Mesenchymal stem cell (in vitro differentiated cells and primary cell): ENCODE measurements at regions not wholly inside any gene's neighbourhood (a gene's known extent, or its start where the extent isn't known, plus 50 kb on each side); places are given as distances from the start of the nearest gene placed in this dataset.

ENCODE experiments used
- DNase-seq: peaks from one replicate; pipeline ENCODE4 v3.0.0-alpha.2; 2013
- H2AFZ ChIP-seq: one replicate; pipeline ENCODE4 v1.6.1; 2013; ENCODE audit warnings: low read depth, mild to moderate bottlenecking, control low read depth, inconsistent platforms, low read length, moderate library complexity
- H2AK5ac ChIP-seq: 2 replicates; pipeline ENCODE4 v1.6.1; 2013; ENCODE audit warnings: low read length, moderate library complexity, mild to moderate bottlenecking, inconsistent platforms; ENCODE audit not compliant: severe bottlenecking
- H2BK120ac ChIP-seq: one replicate; pipeline ENCODE4 v1.6.1; 2013; ENCODE audit warnings: low read depth, mild to moderate bottlenecking, inconsistent platforms, low read length, moderate library complexity
- H2BK12ac ChIP-seq, 2 experiments: one replicate each; pipeline ENCODE4 v1.6.1; 2013; ENCODE audit warnings: inconsistent platforms in 2 of 2, low read length in 2 of 2, mild to moderate bottlenecking in 2 of 2, moderate library complexity in 2 of 2, control low read depth in 1 of 2
- H2BK15ac ChIP-seq: one replicate; pipeline ENCODE4 v1.6.1; 2013; ENCODE audit warnings: mild to moderate bottlenecking, low read depth, inconsistent platforms; ENCODE audit not compliant: poor library complexity, severe bottlenecking
- H2BK5ac ChIP-seq: 2 replicates; pipeline ENCODE4 v1.6.1; 2013; ENCODE audit warnings: low read depth, mild to moderate bottlenecking, low read length, control low read depth, inconsistent platforms; ENCODE audit not compliant: poor library complexity, severe bottlenecking
- H3K14ac ChIP-seq, 2 experiments: one replicate each; pipeline ENCODE4 v1.6.1; 2013; ENCODE audit warnings: inconsistent platforms in 2 of 2, low read length in 2 of 2, control low read depth in 1 of 2, mild to moderate bottlenecking in 1 of 2, moderate library complexity in 1 of 2
- H3K18ac ChIP-seq, 2 experiments: one replicate each; pipeline ENCODE4 v1.6.1; 2013; ENCODE audit warnings: inconsistent platforms in 2 of 2, low read length in 2 of 2, control low read depth in 1 of 2, low read depth in 1 of 2, mild to moderate bottlenecking in 1 of 2
- H3K23ac ChIP-seq, 2 experiments: one replicate each; pipeline ENCODE4 v1.6.1; 2013; ENCODE audit warnings: inconsistent platforms in 2 of 2, low read length in 2 of 2, mild to moderate bottlenecking in 2 of 2, moderate library complexity in 2 of 2, control low read depth in 1 of 2
- H3K27ac ChIP-seq: 2 replicates; pipeline ENCODE4 v1.5.1; 2013; ENCODE audit warnings: mild to moderate bottlenecking, moderate library complexity, low read length, control low read depth, inconsistent platforms; ENCODE audit not compliant: poor library complexity, severe bottlenecking
- H3K27me3 ChIP-seq, 2 experiments: 2 replicates each; pipeline versions ENCODE4 v1.6.1 to v1.7.0; 2013; ENCODE audit warnings: low read length in 2 of 2, mild to moderate bottlenecking in 2 of 2, moderate library complexity in 2 of 2, control low read depth in 1 of 2, inconsistent platforms in 1 of 2; ENCODE audit not compliant: control insufficient read depth in 1 of 2, insufficient read depth in 1 of 2
- H3K36me3 ChIP-seq, 2 experiments: 2 replicates each; pipeline versions ENCODE4 v1.6.1 to v1.7.0; 2013; ENCODE audit warnings: low read length in 2 of 2, control low read depth in 1 of 2, inconsistent platforms in 1 of 2, low read depth in 1 of 2, mild to moderate bottlenecking in 1 of 2; ENCODE audit not compliant: insufficient read depth in 2 of 2, control insufficient read depth in 1 of 2
- H3K4ac ChIP-seq, 2 experiments: one replicate each; pipeline ENCODE4 v1.6.1; 2013; ENCODE audit warnings: inconsistent platforms in 2 of 2, low read length in 2 of 2, mild to moderate bottlenecking in 2 of 2, moderate library complexity in 2 of 2, control low read depth in 1 of 2, low read depth in 1 of 2
- H3K4me1 ChIP-seq: 2 replicates; pipeline ENCODE4 v1.6.1; 2013; ENCODE audit warnings: low read depth, low read length, control low read depth; ENCODE audit not compliant: control insufficient read depth, insufficient read depth
- H3K4me2 ChIP-seq: 2 replicates; pipeline ENCODE4 v1.6.1; 2013; ENCODE audit warnings: low read length, mild to moderate bottlenecking, inconsistent platforms; ENCODE audit not compliant: poor library complexity, severe bottlenecking
- H3K4me3 ChIP-seq, 2 experiments: 2 replicates each; pipeline versions ENCODE4 v1.5.1 to v1.7.0; 2013; ENCODE audit warnings: low read length in 2 of 2, mild to moderate bottlenecking in 2 of 2, control low read depth in 1 of 2, low read depth in 1 of 2; ENCODE audit not compliant: insufficient read depth in 1 of 2
- H3K79me1 ChIP-seq: replicated peaks from 2 replicates; pipeline ENCODE4 v1.6.1; 2013; ENCODE audit warnings: mild to moderate bottlenecking, control low read depth, low read length, inconsistent platforms; ENCODE audit not compliant: poor library complexity, severe bottlenecking
- H3K9ac ChIP-seq: 2 replicates; pipeline ENCODE4 v1.7.0; 2013; ENCODE audit warnings: mild to moderate bottlenecking, low read length, moderate library complexity
- H3K9me3 ChIP-seq: 2 replicates; pipeline ENCODE4 v1.7.0; 2013; ENCODE audit warnings: mild to moderate bottlenecking, low read length; ENCODE audit not compliant: control insufficient read depth
- H4K8ac ChIP-seq: one replicate; pipeline ENCODE4 v1.6.1; 2013; ENCODE audit warnings: inconsistent platforms, mild to moderate bottlenecking, low read length, moderate library complexity
- H4K91ac ChIP-seq: one replicate; pipeline ENCODE4 v1.6.1; 2013; ENCODE audit warnings: mild to moderate bottlenecking, low read length, inconsistent platforms
- WGBS: methylation state at CpG from one replicate; pipeline ENCODE4 v1.1.7; 2013; ENCODE audit warnings: mixed read lengths; 5-methylcytosine and 5-hydroxymethylcytosine counted together

DNA sequence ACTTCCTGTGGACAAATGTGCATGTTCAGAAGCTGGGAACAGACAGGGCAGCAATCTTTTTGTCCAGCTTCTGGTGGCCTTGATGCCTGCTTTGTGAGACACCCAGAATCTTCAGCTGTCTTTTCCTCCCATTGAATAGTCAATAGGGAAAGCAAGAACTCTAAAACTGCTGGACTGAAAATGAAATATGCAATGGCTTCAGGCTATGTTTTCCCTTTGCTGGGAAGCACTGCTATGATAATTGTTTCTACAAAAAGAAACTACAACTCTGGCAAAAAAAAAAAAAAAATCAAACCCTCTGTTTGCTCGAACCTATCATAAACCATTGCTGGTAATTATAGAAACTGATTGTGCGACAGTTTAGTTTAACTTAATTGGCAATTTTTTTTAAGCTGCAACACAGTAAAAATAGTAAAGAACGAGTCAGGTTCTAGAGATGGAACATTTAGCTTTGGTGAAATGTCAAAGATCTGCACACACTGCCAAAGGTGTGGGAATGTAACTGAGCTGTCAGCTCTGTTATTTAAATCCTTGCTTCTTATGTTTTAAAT, 79.1 kb upstream of the NEUROD6 start:
- 80% methylated on average over 2 of the region's 3 CpGs for WGBS
- Histone ChIP-seq H3K27ac (no peak overlapping the region), H2BK15ac (no peak overlapping the region), H3K18ac (no peak overlapping the region), H4K8ac (no peak overlapping the region), H3K9ac (no peak overlapping the region), H3K4ac (no peak overlapping the region), H3K4me1 (no peaks in the 10 kb centered on the region), H2AK5ac (no peak overlapping the region), H3K4me2 (no peak overlapping the region), H3K36me3 (no peaks in the 10 kb centered on the region), H3K9me3 (no peaks in the 10 kb centered on the region), H2AFZ (no peak overlapping the region), H2BK12ac (no peak overlapping the region), H3K4me3 (no peak overlapping the region), H4K91ac (no peak overlapping the region), H3K23ac (no peak overlapping the region), H3K79me1 (no peaks in the 10 kb centered on the region), H2BK5ac (no peak overlapping the region), H2BK120ac (no peak overlapping the region), H3K27me3 (peaks cover 4 to 35% of the 10 kb centered on the region in 2 experiments), H3K14ac (no peak overlapping the region)
- DNase-seq: no peak

DNA sequence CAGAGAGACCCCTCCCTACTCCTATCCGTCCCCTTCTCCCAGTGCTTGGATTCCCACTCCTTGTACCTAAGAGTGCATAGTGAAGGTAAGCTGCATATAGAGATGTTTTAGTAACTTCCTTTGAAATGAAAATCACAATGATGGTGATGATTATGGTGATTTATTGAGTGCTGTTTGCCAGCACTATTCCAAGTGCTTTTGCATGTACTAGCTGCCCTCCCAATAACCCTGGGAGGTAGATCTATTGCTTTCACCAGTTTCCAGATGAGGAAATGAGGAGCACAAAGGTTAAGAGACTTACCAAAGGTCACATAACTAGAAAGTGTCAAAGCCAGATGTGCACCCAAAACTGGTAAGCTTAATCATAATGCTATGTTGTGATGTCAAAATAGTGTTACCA, 80.4 kb upstream of the NEUROD6 start:
- no peaks in the 10 kb centered on the region for H3K9me3 ChIP-seq
- H3K27ac ChIP-seq: no peak overlapping the region
- no peak overlapping the region for H3K9ac ChIP-seq
- DNase-seq: no peak
- H2BK5ac ChIP-seq: no peak overlapping the region
- no peak overlapping the region for H3K4me2 ChIP-seq
- H3K18ac ChIP-seq: no peak overlapping the region
- no CpG with 5 or more reads among the region's 1 CpG for WGBS
- no peak overlapping the region for H3K4me3 ChIP-seq
- no peak overlapping the region for H3K14ac ChIP-seq
- no peak overlapping the region for H2AK5ac ChIP-seq
- peaks cover 4 to 35% of the 10 kb centered on the region in 2 experiments for H3K27me3 ChIP-seq
- no peak overlapping the region for H2BK120ac ChIP-seq
- H2AFZ ChIP-seq: no peak overlapping the region
- H4K8ac ChIP-seq: no peak overlapping the region
- no peak overlapping the region for H2BK12ac ChIP-seq
- H3K23ac ChIP-seq: no peak overlapping the region
- no peak overlapping the region for H3K4ac ChIP-seq
- no peaks in the 10 kb centered on the region for H3K4me1 ChIP-seq
- no peak overlapping the region for H4K91ac ChIP-seq
- H2BK15ac ChIP-seq: no peak overlapping the region
- no peaks in the 10 kb centered on the region for H3K36me3 ChIP-seq
- no peaks in the 10 kb centered on the region for H3K79me1 ChIP-seq

DNA sequence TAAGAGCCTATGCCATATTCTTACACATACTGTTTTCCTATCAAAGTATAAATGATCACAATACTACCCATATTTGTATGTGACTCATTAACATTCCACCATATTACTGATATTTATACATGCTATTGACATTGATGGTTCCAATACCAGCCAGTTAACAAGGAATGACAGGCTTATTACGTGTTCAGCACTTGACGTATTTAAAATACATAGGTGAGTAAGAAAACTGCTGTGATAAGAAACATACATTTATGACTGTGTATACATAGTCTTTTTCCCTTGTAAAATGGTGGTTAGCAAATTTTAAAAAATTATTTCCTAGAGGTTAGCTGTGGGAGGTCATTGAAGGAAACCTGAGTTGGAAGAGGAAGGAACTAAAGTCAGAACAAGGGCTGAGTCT, 81.1 kb upstream of the NEUROD6 start:
- no peak for DNase-seq
- no peak overlapping the region for H4K91ac ChIP-seq
- H3K9me3 ChIP-seq: no peaks in the 10 kb centered on the region
- no peak overlapping the region for H2BK120ac ChIP-seq
- peaks cover 4 to 31% of the 10 kb centered on the region in 2 experiments for H3K27me3 ChIP-seq
- H2BK12ac ChIP-seq: no peak overlapping the region
- H2BK15ac ChIP-seq: no peak overlapping the region
- H3K14ac ChIP-seq: no peak overlapping the region
- H2AFZ ChIP-seq: no peak overlapping the region
- no peak overlapping the region for H3K27ac ChIP-seq
- no peaks in the 10 kb centered on the region for H3K4me1 ChIP-seq
- H3K18ac ChIP-seq: no peak overlapping the region
- H3K9ac ChIP-seq: no peak overlapping the region
- H2BK5ac ChIP-seq: no peak overlapping the region
- no peak overlapping the region for H2AK5ac ChIP-seq
- H4K8ac ChIP-seq: no peak overlapping the region
- no peak overlapping the region for H3K4ac ChIP-seq
- H3K23ac ChIP-seq: no peak overlapping the region
- H3K4me2 ChIP-seq: no peak overlapping the region
- no peaks in the 10 kb centered on the region for H3K36me3 ChIP-seq
- WGBS: no CpG with 5 or more reads among the region's 2 CpGs
- no peaks in the 10 kb centered on the region for H3K79me1 ChIP-seq
- H3K4me3 ChIP-seq: no peak overlapping the region

DNA sequence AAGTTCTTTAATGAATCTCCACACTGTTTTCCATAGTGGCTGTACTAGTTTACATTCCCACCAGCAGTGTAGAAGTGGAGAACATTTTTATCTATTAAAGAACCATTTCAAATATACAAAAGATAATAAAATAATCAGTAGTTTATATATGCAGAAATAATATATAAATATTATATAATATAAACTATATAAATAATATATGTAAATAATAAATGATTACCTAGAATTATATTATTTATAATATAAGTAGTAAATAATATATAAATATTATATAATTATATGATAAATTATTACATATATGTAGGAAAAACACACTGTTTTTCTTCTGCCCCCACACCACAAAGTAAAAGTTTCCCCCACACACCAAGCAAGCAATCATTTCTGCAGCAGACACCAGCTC, 83.5 kb upstream of the NEUROD6 start:
- Histone ChIP-seq H2BK5ac (no peak overlapping the region), H2AFZ (no peak overlapping the region), H4K91ac (no peak overlapping the region), H2BK15ac (no peak overlapping the region), H2AK5ac (no peak overlapping the region), H2BK120ac (no peak overlapping the region), H3K4me2 (no peak overlapping the region), H3K27ac (no peak overlapping the region), H3K4me1 (no peaks in the 10 kb centered on the region), H3K23ac (no peak overlapping the region), H3K36me3 (no peaks in the 10 kb centered on the region), H3K18ac (no peak overlapping the region), H3K4me3 (no peak overlapping the region), H3K4ac (no peak overlapping the region), H3K9me3 (no peaks in the 10 kb centered on the region), H3K14ac (no peak overlapping the region), H4K8ac (no peak overlapping the region), H3K79me1 (no peaks in the 10 kb centered on the region), H3K9ac (no peak overlapping the region), H3K27me3 (peaks cover 4 to 24% of the 10 kb centered on the region in 2 experiments), H2BK12ac (no peak overlapping the region)
- DNase-seq: no peak
